HEK293T (cell line): ENCODE measurements at regions not wholly inside any gene's neighbourhood (a gene's known extent, or its start where the extent isn't known, plus 50 kb on each side); places are given as distances from the start of the nearest gene placed in this dataset.

Experiments used
- CTCF ChIA-PET: fragments of 350-600 bp; formaldehyde crosslinking; extraction: SDS; loops from one replicate; lab custom pipeline; 2021; ENCODE audit warnings: antibody characterized with exemption, inconsistent platforms; lab: Yijun Ruan, JAX
- POLR2A ChIA-PET: fragments of 350-600 bp; formaldehyde crosslinking; extraction: SDS; loops from one replicate; lab custom pipeline; 2020; ENCODE audit warnings: antibody characterized with exemption, inconsistent platforms; lab: Yijun Ruan, JAX
- DNase-seq: peaks from one replicate; pipeline ENCODE4 v3.0.0; 2012; ENCODE audit warnings: mixed read lengths; ENCODE audit errors: extremely low spot score
- ARNT ChIP-seq: fragments of 450-650 bp; IDR thresholded peaks from 2 replicates; pipeline ENCODE4 v1.6.1; 2017; ENCODE audit warnings: mild to moderate bottlenecking
- BHLHE40 ChIP-seq: fragments of 450-650 bp; IDR thresholded peaks from 2 replicates; pipeline ENCODE4 v1.6.1; 2016; ENCODE audit warnings: mild to moderate bottlenecking, moderate library complexity, borderline replicate concordance
- CTBP1 ChIP-seq: fragments of 450-650 bp; IDR thresholded peaks from 2 replicates; pipeline ENCODE4 v1.6.1; 2016; ENCODE audit warnings: borderline replicate concordance
- ELF4 ChIP-seq: fragments of 450-650 bp; IDR thresholded peaks from 2 replicates; pipeline ENCODE4 v1.6.1; 2017; ENCODE audit warnings: antibody characterized with exemption
- FOXA1 ChIP-seq: fragments of 450-650 bp; IDR thresholded peaks from 2 replicates; pipeline ENCODE4 v1.6.1; 2016; ENCODE audit warnings: mild to moderate bottlenecking
- FOXK2 ChIP-seq: fragments of 450-650 bp; IDR thresholded peaks from 2 replicates; pipeline ENCODE4 v1.6.1; 2016; ENCODE audit warnings: mild to moderate bottlenecking
- FOXM1 ChIP-seq: fragments of 450-650 bp; IDR thresholded peaks from 2 replicates; pipeline ENCODE4 v1.6.1; 2017; ENCODE audit warnings: mild to moderate bottlenecking, borderline replicate concordance
- HDGF ChIP-seq: fragments of 450-650 bp; IDR thresholded peaks from 2 replicates; pipeline ENCODE4 v1.6.1; 2017; ENCODE audit warnings: antibody characterized with exemption, borderline replicate concordance
- L3MBTL2 ChIP-seq: fragments of 450-650 bp; conservative IDR thresholded peaks from 2 replicates; pipeline ENCODE4 v1.6.1; 2016; ENCODE audit warnings: mild to moderate bottlenecking
- LEF1 ChIP-seq: fragments of 450-650 bp; IDR thresholded peaks from 2 replicates; pipeline ENCODE4 v1.6.1; 2017; ENCODE audit warnings: mild to moderate bottlenecking, borderline replicate concordance
- NFRKB ChIP-seq: fragments of 450-650 bp; IDR thresholded peaks from 2 replicates; pipeline ENCODE4 v1.6.1; 2016; ENCODE audit warnings: mild to moderate bottlenecking, moderate library complexity
- PKNOX1 ChIP-seq: fragments of 450-650 bp; IDR thresholded peaks from 2 replicates; pipeline ENCODE4 v1.6.1; 2016
- SP1 ChIP-seq: fragments of 450-650 bp; IDR thresholded peaks from 2 replicates; pipeline ENCODE4 v1.6.1; 2017
- SUZ12 ChIP-seq: fragments of 450-650 bp; IDR thresholded peaks from 2 replicates; pipeline ENCODE4 v1.6.1; 2016; ENCODE audit warnings: mild to moderate bottlenecking
- TARDBP ChIP-seq: fragments of 450-650 bp; IDR thresholded peaks from 2 replicates; pipeline ENCODE4 v1.6.1; 2016
- ZNF384 ChIP-seq: fragments of 450-650 bp; IDR thresholded peaks from 2 replicates; pipeline ENCODE4 v1.6.1; 2016

DNA sequence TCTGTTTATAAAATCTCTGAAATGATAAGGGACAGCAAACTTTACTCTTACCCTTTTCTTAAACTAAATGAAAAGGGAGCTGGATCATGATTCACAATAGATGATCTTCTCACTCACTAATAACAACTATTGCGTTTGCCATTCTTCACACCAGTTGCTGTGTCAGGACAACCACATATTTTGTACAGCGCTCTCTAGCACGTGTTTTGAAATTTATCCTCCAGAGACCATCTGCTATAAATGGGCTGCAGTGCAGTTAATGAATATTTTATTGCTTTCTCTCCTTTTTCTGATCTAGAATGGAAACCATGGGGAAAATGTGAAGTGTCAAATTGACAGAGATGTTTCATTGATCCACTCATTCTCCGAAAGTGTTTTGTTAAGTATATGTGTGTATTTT is 258.4 kb upstream of the CCNH start:
- TF ChIP-seq LEF1 (no peak), L3MBTL2 (no peak), TARDBP (no peak), ZNF384 (no peak), HDGF (no peak), NFRKB (no peak), ARNT (no peak), FOXK2 (no peak), SP1 (no peak), CTBP1 (no peak), PKNOX1 (no peak), FOXM1 (no peak)
- ChIA-PET CTCF (no interaction called here), POLR2A (no interaction called here)
- no peak for DNase-seq

GRCh38 chr5:87665166-87665565 is 252.4 kb upstream of the CCNH start:
- TF ChIP-seq FOXM1 (no peak), CTBP1 (no peak), TARDBP (no peak), HDGF (no peak), L3MBTL2 (no peak), ZNF384 (no peak), FOXK2 (no peak), FOXA1 (no peak), ELF4 (no peak), PKNOX1 (no peak), SP1 (no peak), SUZ12 (no peak), BHLHE40 (no peak), LEF1 (no peak)
- ChIA-PET POLR2A (no interaction called here), CTCF (no interaction called here)
- DNase-seq, result no peak

DNA sequence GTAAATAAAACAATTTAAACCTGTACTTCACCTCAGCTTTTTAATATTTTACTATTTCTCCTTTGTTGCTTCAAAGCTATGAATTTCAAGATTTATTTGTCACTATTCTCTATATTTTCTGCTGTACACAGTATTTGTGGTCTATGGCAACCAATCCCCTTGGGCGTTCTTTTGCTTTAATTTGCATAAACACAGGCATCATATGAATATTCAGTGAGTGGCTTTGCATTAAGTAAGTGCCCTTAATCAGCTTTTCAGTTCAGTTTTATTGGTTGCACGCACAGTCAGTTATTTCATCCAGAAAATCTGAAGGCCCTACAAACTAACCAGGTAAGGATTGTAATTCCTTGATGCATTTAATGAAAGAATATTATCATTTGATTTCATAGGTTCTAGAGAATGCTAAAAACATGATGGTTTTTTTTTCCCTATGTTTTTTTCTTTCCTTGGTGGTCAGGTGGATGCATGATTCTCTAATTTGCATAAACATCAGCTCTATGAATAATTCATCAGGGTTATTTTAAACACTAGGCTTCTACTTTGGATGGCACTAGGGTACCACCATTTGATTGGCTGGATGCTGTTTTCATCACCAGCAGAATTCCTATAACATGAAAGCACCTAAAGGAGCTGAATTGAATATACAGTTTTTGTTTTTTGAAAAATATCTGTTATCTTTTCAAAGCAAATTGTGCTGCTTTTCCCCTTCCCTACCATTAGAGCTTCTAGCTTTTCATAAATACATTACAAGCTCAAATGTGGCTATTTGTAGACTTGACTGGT is 249.2 kb upstream of the CCNH start:
- ChIA-PET CTCF (no interaction called here), POLR2A (interaction anchor here (0.7 kb wide), 1 partner anchor 10 kb away, joined by 3 read pairs; no protein-coding TSS in a partner anchor)
- DNase-seq, result no peak
- TF ChIP-seq SUZ12 (no peak), CTBP1 (no peak), FOXK2 (no peak), TARDBP (no peak), ARNT (no peak), HDGF (no peak), NFRKB (no peak), ZNF384 (no peak), FOXA1 (no peak), SP1 (no peak), LEF1 (no peak), BHLHE40 (no peak), ELF4 (no peak), PKNOX1 (no peak), FOXM1 (no peak), L3MBTL2 (no peak)

- DNase-seq, result no peak
- ChIA-PET POLR2A (no interaction called here), CTCF (interaction anchor here (0.7 kb wide), 1 partner anchor 40 kb away, joined by 3 read pairs; no protein-coding TSS in a partner anchor)
- TF ChIP-seq PKNOX1, result no peak
- no peak for TF ChIP-seq CTBP1
- no peak for TF ChIP-seq SUZ12
- TF ChIP-seq HDGF, result no peak
- no peak for TF ChIP-seq FOXA1
- no peak for TF ChIP-seq ZNF384
- no peak for TF ChIP-seq LEF1
- no peak for TF ChIP-seq FOXK2
- no peak for TF ChIP-seq BHLHE40
- no peak for TF ChIP-seq NFRKB
- no peak for TF ChIP-seq FOXM1
Observed at GRCh38 chr5:87653242-87653641, 240.5 kb upstream of the CCNH start.

- no peak for DNase-seq
- no peak for TF ChIP-seq HDGF
- TF ChIP-seq CTBP1, result no peak
- no peak for TF ChIP-seq SUZ12
- TF ChIP-seq NFRKB, result no peak
- no peak for TF ChIP-seq TARDBP
- no peak for TF ChIP-seq ELF4
- TF ChIP-seq FOXK2, result no peak
- TF ChIP-seq ZNF384, result no peak
- no peak for TF ChIP-seq L3MBTL2
- no peak for TF ChIP-seq LEF1
- TF ChIP-seq FOXA1, result no peak
- TF ChIP-seq PKNOX1, result no peak
- no peak for TF ChIP-seq FOXM1
- no peak for TF ChIP-seq ARNT
- ChIA-PET CTCF (no interaction called here), POLR2A (no interaction called here)
Observed at GRCh38 chr5:87650284-87650683, 237.6 kb upstream of the CCNH start.
